Fibroblast of skin of left quadriceps (primary cell): ENCODE measurements at regions not wholly inside any gene's neighbourhood (a gene's known extent, or its start where the extent isn't known, plus 50 kb on each side); places are given as distances from the start of the nearest gene placed in this dataset.
"Not testable (repeated sequence)": the region's sequence is repeated elsewhere in the genome, so short reads cannot be mapped to it uniquely, and the experiment has no call there.

Experiments
- DNase-seq, 2 experiments: peaks; one replicate each; pipeline ENCODE4 v3.0.0-alpha.2; 2013; ENCODE audit warnings: low read depth in 2 of 2

GRCh38 chr10:62704121-62704520 lies 100.4 kb upstream of the ADO start:
- DNase-seq: not testable (repeated sequence)

- DNase-seq: no peak
Observed at GRCh38 chr10:62705789-62706188, 98.7 kb upstream of the ADO start.

GRCh38 chr10:62707810-62708209 lies 96.7 kb upstream of the ADO start:
- no peak for DNase-seq

GRCh38 chr10:62708569-62708968 lies 96.0 kb upstream of the ADO start:
- DNase-seq: no peak

- DNase-seq: no peak
Observed at GRCh38 chr10:62709200-62709599, 95.3 kb upstream of the ADO start.

GRCh38 chr10:62710182-62710581 lies 94.3 kb upstream of the ADO start:
- no peak for DNase-seq

- DNase-seq: no peak
Observed at GRCh38 chr10:62715383-62715782, 89.1 kb upstream of the ADO start.

- no peak for DNase-seq
Observed at GRCh38 chr10:62718585-62718984, 85.9 kb upstream of the ADO start.

GRCh38 chr10:62719061-62719460 lies 85.5 kb upstream of the ADO start:
- DNase-seq: no peak

- DNase-seq: no peak
Observed at GRCh38 chr10:62721687-62722086, 82.8 kb upstream of the ADO start.

- no peak for DNase-seq
Observed at GRCh38 chr10:62723375-62723774, 81.1 kb upstream of the ADO start.

- DNase-seq: no peak
Observed at GRCh38 chr10:62724465-62724864, 80.1 kb upstream of the ADO start.

GRCh38 chr10:62726142-62726541 lies 78.4 kb upstream of the ADO start:
- DNase-seq: no peak

GRCh38 chr10:62726638-62727037 lies 77.9 kb upstream of the ADO start:
- no peak for DNase-seq

GRCh38 chr10:62727934-62728333 lies 76.6 kb upstream of the ADO start:
- DNase-seq: no peak

- DNase-seq: no peak
Observed at GRCh38 chr10:62728479-62728878, 76.0 kb upstream of the ADO start.

- peak; percentile 56 to 65 for DNase-seq
Observed at GRCh38 chr10:62732841-62733653, 71.5 kb upstream of the ADO start.

GRCh38 chr10:62733654-62734293 lies 70.7 kb upstream of the ADO start:
- DNase-seq: no peak

GRCh38 chr10:62734781-62735463 lies 69.6 kb upstream of the ADO start:
- DNase-seq: no peak

GRCh38 chr10:62735464-62736167 lies 68.9 kb upstream of the ADO start:
- peak in 1 of 2 experiments; percentile 21 for DNase-seq

GRCh38 chr10:62736168-62736546 lies 68.4 kb upstream of the ADO start:
- no peak for DNase-seq

GRCh38 chr10:62738916-62739315 lies 65.6 kb upstream of the ADO start:
- no peak for DNase-seq
